Keratinocyte (primary cell): ENCODE measurements at regions not wholly inside any gene's neighbourhood (a gene's known extent, or its start where the extent isn't known, plus 50 kb on each side); places are given as distances from the start of the nearest gene placed in this dataset.

Experiments
- DNase-seq: peaks from one replicate; pipeline ENCODE4 v3.0.0-alpha.2; 2011; ENCODE audit warnings: low read depth, missing footprints, low spot score
- FAIRE-seq: peaks from 2 replicates; lab custom pipeline; 2011; peaks lifted over from hg19 to GRCh38; lab: Jason Lieb, UNC
- H2AFZ ChIP-seq: 2 replicates; pipeline ENCODE4 v1.6.0; 2012; ENCODE audit warnings: low read length, control low read depth, inconsistent platforms; ENCODE audit not compliant: control insufficient read depth
- H3K27ac ChIP-seq: 2 replicates; pipeline ENCODE4 v1.5.1; 2011; ENCODE audit warnings: low read length; ENCODE audit not compliant: control insufficient read depth, insufficient read depth
- H3K27me3 ChIP-seq: 3 replicates; pipeline ENCODE4 v1.6.0; 2011; ENCODE audit warnings: low read length; ENCODE audit not compliant: control insufficient read depth, insufficient read depth; ENCODE audit errors: extremely low read depth
- H3K36me3 ChIP-seq, 2 experiments: 2 replicates in 1 of 2; 3 replicates in 1 of 2; pipeline ENCODE4 v1.5.1; 2011; ENCODE audit warnings: low read length in 2 of 2, mild to moderate bottlenecking in 1 of 2; ENCODE audit not compliant: control insufficient read depth in 2 of 2, insufficient read depth in 2 of 2; ENCODE audit errors: extremely low read depth in 1 of 2
- H3K4me1 ChIP-seq: 3 replicates; pipeline ENCODE4 v1.5.1; 2011; ENCODE audit warnings: low read length; ENCODE audit not compliant: control insufficient read depth, insufficient read depth; ENCODE audit errors: extremely low read depth
- H3K4me2 ChIP-seq: 3 replicates; pipeline ENCODE4 v1.6.0; 2011; ENCODE audit warnings: low read depth, low read length; ENCODE audit not compliant: control insufficient read depth, insufficient read depth; ENCODE audit errors: extremely low read depth
- H3K4me3 ChIP-seq, 3 experiments: fragments of 200-600 bp in 1 of 3; sonication (generic) in 1 of 3; 2 replicates in 2 of 3; 3 replicates in 1 of 3; pipeline ENCODE4 v1.5.1; 2011 to 2016; ENCODE audit warnings: low read length in 3 of 3, mild to moderate bottlenecking in 3 of 3, control low read depth in 2 of 3, inconsistent platforms in 1 of 3, low read depth in 1 of 3, mixed read lengths in 1 of 3, mixed run types in 1 of 3, moderate library complexity in 1 of 3; ENCODE audit not compliant: control insufficient read depth in 2 of 3, insufficient read depth in 2 of 3; ENCODE audit errors: extremely low read depth in 1 of 3
- H3K79me2 ChIP-seq: 2 replicates; pipeline ENCODE4 v1.6.0; 2012; ENCODE audit warnings: low read length; ENCODE audit not compliant: control insufficient read depth, insufficient read depth
- H3K9ac ChIP-seq: 3 replicates; pipeline ENCODE4 v1.6.0; 2011; ENCODE audit warnings: low read length; ENCODE audit not compliant: control insufficient read depth, insufficient read depth; ENCODE audit errors: extremely low read depth
- H3K9me1 ChIP-seq: 3 replicates; pipeline ENCODE4 v1.6.0; 2011; ENCODE audit warnings: low read length; ENCODE audit not compliant: control insufficient read depth, insufficient read depth; ENCODE audit errors: extremely low read depth
- H3K9me3 ChIP-seq: 2 replicates; pipeline ENCODE4 v1.5.1; 2012; ENCODE audit warnings: low read depth, low read length; ENCODE audit not compliant: control insufficient read depth
- H4K20me1 ChIP-seq: 3 replicates; pipeline ENCODE4 v1.6.0; 2011; ENCODE audit warnings: low read length; ENCODE audit not compliant: control insufficient read depth, insufficient read depth; ENCODE audit errors: extremely low read depth
- CTCF ChIP-seq, 3 experiments: IDR thresholded peaks in 1 of 3; conservative IDR thresholded peaks in 1 of 3; optimal IDR thresholded peaks in 1 of 3; 2 replicates in 2 of 3; 3 replicates in 1 of 3; pipeline versions ENCODE3 to v1.5.1; 2011; ENCODE audit warnings: low read length in 3 of 3, mild to moderate bottlenecking in 3 of 3, moderate library complexity in 2 of 3, control low read depth in 1 of 3, inconsistent platforms in 1 of 3; ENCODE audit not compliant: insufficient read depth in 2 of 3; ENCODE audit errors: extremely low read depth in 1 of 3
- EZH2 ChIP-seq: IDR thresholded peaks from one replicate; pipeline ENCODE4 v1.6.1; 2012; ENCODE audit warnings: inconsistent platforms, mild to moderate bottlenecking, low read length, moderate library complexity
- dilution Hi-C: fragments of 300-500 bp; cut with MboI; formaldehyde crosslinking; loops from one replicate; pipeline ENCODE4 v1.7.0; 2020; ENCODE audit warnings: low sequenced_read_pairs; ENCODE audit not compliant: extremely low pct_ligation_motif_present

DNA sequence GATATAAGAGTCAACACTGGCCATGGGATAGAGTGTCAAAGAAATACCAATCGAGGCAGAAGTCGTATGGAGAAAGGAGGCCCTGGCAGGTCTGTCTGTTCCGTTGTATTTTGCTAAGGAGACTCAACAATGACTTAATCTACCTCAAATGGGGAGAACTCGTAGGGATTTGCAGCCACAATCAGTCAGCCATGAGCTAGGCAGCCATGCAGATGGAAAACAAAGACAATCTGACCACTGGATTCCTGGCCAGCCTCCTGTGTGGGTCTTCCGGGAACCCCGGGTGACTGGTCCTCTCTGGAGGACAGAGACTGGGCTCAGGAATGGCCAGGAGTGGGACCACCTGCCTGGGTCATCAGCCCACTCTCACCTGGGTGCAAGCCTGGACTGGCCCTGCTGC, 167.8 kb downstream of the ETS2 start:
- TF ChIP-seq CTCF (optimal IDR thresholded peaks at IDR 0.05 in 1 of 3, IDR thresholded peaks at IDR 0.05 in 1 of 3, conservative IDR thresholded peaks at IDR 0.05 in 1 of 3; ENCODE audit: extremely low read depth in 1 of 3, insufficient read depth in 2 of 3, low read length in 3 of 3) (no peak), EZH2 (no peak)
- no peak overlapping the region for H3K27ac ChIP-seq
- no peak overlapping the region for H3K4me2 ChIP-seq
- H3K27me3 ChIP-seq, result no peaks in the 10 kb centered on the region
- H3K9ac ChIP-seq, result no peak overlapping the region
- H2AFZ ChIP-seq, result no peak overlapping the region
- H3K4me1 ChIP-seq, result no peaks in the 10 kb centered on the region
- H3K9me1 ChIP-seq, result no peaks in the 10 kb centered on the region
- no peak for DNase-seq
- H3K9me3 ChIP-seq, result no peaks in the 10 kb centered on the region
- no peaks in the 10 kb centered on the region for H3K36me3 ChIP-seq
- no peak overlapping the region for H3K4me3 ChIP-seq
- no peaks in the 10 kb centered on the region for H3K79me2 ChIP-seq
- H4K20me1 ChIP-seq, result no peaks in the 10 kb centered on the region
- dilution Hi-C loops, result no loop called here
- FAIRE-seq, result no peak

GRCh38 chr21:38972078-38972477, 166.3 kb downstream of the ETS2 start:
- TF ChIP-seq CTCF (optimal IDR thresholded peaks at IDR 0.05 in 1 of 3, IDR thresholded peaks at IDR 0.05 in 1 of 3, conservative IDR thresholded peaks at IDR 0.05 in 1 of 3; ENCODE audit: extremely low read depth in 1 of 3, insufficient read depth in 2 of 3, low read length in 3 of 3) (no peak), EZH2 (no peak)
- H3K27me3 ChIP-seq, result no peaks in the 10 kb centered on the region
- H2AFZ ChIP-seq, result no peak overlapping the region
- no peaks in the 10 kb centered on the region for H3K79me2 ChIP-seq
- no peak overlapping the region for H3K4me2 ChIP-seq
- H3K9me3 ChIP-seq, result no peaks in the 10 kb centered on the region
- H3K9ac ChIP-seq, result no peak overlapping the region
- H3K4me3 ChIP-seq, result no peak overlapping the region
- no peaks in the 10 kb centered on the region for H3K4me1 ChIP-seq
- dilution Hi-C loops, result no loop called here
- H3K36me3 ChIP-seq, result no peaks in the 10 kb centered on the region
- H3K27ac ChIP-seq, result no peak overlapping the region
- FAIRE-seq (no peak), DNase-seq (no peak)
- no peaks in the 10 kb centered on the region for H3K9me1 ChIP-seq
- no peaks in the 10 kb centered on the region for H4K20me1 ChIP-seq
